HG03565 (cell line): ENCODE measurements at regions not wholly inside any gene's neighbourhood (a gene's known extent, or its start where the extent isn't known, plus 50 kb on each side); places are given as distances from the start of the nearest gene placed in this dataset.
A peak's percentile ranks its signal among the peaks of the same experiment; 100 is the strongest.

Experiments
- ATAC-seq: cut with Tn5 transposase; IDR thresholded peaks from one replicate; pipeline ENCODE4 v1.9.1; 2021; ENCODE audit warnings: mild to moderate bottlenecking, moderate library complexity; ENCODE audit not compliant: unreplicated experiment

DNA sequence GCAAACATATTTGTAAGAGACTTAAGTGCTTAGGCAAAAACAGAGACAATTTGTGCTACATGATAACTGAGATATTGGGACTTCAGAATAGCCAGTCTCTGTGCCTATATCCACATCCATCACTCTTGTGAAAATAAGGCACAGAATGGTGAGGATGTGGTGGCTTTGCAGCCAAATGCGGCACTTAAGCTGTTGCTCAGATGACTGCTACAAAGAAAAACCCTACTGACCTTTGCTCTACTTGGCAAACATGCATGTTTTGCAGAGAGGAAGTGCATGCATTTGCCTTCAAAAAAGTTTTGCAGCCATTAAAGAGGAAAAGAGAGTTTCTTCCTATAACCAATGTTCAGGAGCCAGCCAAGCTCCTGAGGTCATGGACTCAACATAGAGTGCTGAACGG is 675.0 kb upstream of the KIRREL3 start:
- no peak for ATAC-seq

DNA sequence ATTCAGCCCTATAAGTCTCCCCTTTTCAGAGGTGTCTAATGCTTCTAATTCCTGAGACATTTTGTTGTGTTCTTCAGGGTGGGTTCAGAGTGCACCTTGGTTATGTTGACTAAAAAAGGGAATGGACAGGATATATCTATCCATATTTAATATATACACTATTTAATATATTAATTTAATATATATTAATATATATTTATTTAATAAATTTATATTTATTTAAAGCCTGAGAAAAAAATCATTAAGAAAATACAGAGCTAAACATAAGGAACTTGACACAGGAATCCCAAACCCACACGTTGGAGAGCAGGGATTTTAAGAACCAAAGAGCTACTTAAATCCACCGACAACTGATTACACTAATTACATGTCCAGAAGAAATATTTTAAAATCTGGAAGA is 674.2 kb upstream of the KIRREL3 start:
- no peak for ATAC-seq

DNA sequence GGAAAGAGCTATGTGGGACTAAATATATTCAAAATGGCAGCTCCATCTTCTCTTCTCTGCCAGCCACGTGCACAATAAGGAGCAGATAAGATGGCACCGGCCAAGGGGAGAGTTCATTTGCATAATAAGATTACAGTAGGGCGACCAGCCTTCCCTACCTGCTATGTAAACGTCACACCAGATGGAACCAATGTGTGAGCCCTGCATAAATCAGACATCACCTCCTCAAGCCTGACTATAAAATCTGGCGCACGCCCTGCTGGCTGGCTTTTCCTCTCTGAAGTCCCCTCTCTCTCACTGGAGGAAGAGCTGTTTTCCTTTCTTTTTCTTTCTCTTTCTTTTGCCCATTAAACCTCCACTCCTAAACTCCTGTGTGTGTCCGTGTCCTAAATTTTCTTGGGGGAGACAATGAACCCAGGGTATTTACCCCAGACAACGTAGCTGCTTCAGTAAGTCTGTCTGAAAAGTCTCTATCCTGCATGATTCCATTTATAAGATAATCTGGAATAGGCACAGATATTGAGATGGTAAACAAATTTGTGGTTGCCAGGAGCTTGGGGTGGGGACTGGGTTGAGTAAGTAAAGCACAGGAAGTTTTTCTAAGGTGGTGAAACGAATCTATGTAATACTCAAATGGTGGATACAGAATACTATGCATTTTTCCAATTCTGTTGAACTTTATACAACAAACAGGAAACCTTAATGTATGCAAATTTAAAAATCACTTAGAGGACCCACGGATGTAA is 670.0 kb upstream of the KIRREL3 start:
- ATAC-seq = no peak

DNA sequence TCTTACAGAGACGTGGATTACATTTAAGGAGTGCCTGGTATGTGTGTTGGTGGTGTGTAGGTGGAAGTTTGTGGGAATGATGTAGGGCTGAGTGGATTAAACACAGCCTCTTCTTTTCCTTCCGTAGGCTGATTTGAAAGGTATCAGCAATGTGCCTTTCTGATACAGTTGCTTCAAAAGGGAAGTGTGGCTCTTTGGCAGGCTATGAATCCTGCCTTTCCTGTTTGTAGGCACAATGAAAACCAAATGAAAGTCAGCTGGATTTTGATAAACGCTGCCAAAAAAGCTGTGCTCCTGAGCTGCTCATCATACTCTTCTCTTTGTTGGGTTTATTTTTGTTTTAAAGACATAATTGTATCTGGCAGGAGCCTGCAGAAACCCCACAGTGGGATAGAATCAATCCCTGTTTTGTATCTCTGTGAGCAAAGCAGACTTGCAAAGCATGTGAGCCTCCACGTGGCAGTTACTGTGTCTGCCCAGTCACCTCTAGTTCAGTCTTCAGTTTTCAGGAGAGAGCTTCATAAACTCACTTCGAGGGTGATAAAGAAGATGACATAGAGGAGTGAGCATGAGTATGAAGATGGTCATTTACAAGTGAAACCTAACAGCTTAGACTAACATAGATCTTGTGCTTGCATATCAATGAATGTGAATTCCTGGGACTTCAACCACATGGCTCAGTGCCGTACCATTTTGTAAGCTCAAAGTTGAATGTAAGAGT is 655.7 kb upstream of the KIRREL3 start:
- ATAC-seq = no peak

DNA sequence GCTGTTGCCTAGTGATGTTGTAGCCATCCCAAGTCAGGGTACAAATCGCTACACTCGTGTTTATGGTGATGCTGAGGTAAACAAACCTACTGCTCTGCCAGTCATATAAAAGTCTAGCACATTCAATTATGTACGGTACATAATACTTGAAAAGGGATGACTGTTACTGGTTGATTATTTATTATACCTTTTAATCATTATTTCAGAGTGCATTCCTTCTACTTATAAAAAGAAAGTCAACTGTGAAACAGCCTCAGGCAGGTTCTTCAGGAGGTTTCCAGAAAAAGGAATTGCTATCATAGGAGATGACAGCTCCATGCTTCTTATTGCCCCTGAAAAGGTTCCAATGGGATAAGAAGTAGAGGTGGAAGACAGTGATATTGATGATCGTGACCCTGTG is 652.5 kb upstream of the KIRREL3 start:
- ATAC-seq = no peak

DNA sequence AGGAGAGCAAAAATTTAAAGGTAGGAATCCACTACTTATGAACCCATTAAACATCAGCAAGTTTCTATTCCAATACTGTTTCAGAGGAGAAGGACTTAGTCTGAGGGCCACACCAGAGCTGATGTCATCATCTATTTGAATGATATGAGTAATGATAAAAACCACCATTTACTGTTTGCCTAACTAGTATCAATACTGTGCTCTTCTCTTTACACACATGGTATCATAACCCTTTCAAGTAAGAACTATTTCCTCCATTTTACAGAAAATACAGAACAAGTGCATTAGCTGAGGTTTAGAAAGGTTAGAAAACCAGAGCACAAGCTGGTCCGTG is 651.3 kb upstream of the KIRREL3 start:
- ATAC-seq = peak; percentile 54

DNA sequence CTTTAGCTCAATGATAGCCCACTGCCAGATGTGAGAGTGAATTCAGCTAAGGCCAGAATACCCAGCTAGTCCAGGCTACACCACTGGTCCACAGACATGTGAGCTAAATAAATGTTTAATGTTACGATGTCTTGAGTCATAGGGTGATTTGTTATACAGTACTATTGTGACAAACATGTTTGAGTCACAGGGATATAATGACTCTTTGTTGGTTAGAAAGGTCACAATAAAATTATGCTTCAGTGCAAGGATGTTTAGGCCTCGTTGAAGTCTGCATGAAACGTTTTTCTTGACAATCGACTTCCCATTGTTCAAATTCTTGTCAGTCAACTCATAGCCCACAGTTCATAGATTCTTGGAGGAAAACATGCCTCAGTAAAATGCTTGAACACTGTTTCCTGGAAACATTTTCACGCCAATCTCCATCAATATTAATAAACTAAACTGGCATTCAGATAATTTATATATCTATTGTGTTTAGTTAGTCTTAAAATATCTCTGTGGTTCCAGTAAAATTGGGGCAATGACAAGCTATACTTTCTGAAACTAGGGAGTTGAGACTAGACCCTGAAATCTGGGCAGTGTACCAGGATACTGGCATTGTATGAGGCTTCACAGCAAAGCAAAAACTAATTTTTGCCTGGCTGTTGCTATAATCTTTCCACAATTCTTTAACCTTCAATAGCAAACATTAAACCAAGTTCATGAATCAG is 650.8 kb upstream of the KIRREL3 start:
- ATAC-seq = no peak

DNA sequence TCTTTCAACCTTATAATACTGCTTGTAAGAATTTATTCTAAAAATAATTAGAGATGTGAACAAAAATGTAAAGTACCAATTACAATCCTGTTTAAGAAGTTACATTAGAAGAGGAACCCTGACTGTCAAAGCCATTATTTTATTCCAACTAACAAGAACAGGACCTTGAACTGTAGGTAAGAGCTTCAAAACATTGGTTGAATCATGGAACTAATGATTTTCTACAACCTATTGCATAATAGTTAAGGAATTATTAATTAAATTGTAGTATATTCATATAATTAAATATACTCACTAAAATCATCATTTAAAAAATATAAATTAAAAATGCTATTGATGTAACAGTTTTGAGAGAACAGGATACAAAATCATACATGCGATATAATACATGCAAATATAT is 649.4 kb upstream of the KIRREL3 start:
- no peak for ATAC-seq

DNA sequence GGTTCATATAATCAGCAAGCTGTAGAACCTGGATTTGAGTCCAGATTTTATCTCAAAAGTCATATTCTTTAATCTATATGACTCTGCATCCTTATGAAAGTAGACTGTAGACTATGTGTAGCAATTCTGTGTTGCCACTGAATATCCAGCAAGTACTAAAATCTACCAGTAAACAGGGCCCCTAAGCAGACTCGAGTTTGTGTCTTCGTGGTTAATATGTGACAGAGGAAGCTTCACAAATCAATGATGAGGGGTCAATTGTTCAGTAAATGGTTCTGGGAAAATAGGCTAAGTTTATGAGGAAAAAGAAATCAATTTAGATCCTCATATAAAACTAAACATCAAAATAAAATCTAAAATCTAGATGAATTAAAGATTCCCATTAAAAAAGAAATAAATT is 648.5 kb upstream of the KIRREL3 start:
- no peak for ATAC-seq

DNA sequence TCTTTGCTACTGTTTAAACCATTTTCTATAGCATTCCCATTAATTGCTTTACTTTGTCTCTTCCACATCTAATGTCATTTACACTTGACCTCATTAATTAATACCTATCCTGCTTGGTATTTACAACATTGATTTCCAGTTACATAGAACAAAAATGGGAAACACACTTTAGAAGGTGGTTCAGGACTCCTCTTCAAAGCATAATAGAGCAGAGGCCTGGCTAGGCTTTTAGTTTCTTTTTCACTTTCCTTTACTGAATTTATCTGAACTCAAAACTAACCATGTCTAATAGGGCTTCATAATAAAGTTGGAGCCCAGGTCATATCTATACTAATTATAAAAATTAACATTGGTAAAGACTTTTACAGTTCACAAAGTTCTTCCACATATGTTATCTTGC is 648.0 kb upstream of the KIRREL3 start:
- ATAC-seq = no peak

DNA sequence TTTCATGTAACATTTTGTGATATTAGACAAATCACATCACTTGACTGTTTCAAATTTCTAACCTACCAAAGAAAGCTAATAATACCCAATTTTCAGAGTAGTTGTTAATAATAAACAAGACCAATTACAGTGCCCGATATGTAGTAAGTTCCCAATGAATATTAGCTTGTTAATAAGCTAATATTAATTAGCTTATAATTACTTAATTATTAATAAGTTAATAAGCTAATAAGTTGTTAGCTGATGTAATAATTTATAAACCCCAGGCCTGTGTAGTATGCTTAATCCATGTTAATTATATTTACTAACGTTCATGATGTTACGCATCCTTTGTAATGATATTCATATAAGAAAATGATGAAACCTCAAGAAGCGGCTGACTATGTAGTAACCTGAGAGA is 643.8 kb upstream of the KIRREL3 start:
- ATAC-seq = no peak

DNA sequence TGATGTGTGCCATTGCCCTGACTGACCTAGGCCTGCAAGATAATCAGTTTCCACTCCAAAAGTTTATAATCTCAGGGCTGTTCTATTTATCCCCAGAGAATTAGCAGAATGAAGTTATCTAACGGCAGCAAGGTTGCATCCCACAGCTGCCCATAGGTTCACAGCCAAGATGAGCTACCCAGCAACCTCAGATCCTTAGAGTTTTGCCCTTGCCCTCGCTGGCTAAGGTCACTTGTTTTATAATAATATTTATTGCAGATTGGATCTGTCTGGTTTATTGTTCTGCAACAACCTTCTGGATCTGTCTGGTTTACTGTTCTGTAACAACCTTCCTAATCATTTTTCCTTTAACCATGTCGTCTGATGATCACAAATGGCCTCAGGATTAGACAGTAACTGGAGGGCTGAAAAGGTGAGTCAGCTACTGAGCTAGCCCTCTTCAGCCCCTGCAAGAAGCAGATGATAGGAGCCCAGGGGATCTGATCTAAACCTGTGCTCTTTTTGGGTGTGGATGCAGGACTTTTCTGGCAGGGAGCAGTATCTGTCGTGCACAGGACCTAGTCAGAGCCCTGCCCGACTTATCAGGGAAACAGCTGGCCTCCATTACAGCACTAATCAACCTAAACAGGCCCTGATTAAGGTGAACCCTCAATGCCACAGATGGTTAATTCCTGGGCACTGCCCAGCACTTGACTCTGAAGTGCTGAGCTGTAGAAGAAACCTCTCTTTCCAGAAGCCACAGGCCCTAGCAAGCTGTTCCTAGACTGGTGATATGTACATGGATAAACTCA is 642.9 kb upstream of the KIRREL3 start:
- no peak for ATAC-seq

DNA sequence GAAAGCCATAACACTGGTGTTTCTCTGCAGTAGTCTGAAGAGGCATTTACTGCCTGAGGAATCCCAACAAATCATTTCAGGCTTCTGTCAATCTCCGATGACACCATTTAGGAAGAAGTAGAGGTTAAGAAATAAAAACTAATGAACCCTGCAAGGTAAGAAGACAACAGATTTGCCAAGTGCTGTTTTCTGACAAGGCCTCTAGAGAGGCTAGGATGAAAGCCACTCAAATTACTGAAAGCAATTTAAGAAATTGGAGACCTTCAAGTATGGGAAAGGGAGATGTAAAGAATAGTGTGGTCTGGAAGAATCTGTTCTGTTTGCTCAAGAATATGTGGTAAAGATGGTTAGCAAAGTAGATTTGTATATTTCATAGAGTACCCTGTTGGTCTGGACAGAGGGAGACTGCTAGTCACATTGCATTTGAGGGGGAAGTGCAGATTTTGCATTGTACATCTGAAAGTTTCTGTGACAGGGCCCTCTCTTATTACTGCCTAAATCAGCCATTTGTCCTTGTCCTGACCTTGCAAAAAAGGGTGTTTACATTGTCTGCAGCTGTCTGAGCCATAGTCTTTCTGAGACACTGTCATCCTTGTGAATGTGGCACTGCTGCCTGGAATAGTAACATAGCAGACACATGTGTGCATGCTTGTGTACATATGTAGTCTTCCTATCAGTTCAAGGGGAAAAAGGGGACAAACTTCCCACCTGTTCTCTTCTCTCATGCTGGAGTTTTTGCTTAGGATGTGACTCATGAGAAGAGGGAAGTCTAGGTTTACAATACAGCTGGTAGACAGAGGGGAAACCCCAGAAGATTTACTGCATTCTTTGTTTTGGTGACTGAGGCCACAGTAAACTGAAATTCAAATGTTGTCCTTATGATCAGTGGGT is 640.2 kb upstream of the KIRREL3 start:
- no peak for ATAC-seq

DNA sequence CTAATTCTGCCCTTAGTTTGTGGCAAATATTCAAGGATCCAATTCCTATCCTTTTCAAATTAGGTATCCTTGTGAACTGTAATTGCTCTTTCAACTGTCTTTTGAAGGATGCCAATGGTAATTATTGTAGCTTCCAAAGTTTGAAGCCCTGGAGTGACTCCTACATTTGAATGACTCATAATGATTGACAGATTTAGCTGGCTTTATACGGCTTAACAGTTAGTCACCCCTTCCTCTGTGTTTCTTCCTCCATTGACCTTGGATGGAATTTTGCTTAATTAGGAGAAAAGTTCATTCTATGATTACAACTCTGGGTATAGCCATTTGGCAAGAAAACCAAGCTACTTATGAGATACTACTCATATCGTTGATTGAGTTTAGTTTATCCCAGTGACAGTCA is 639.3 kb upstream of the KIRREL3 start:
- no peak for ATAC-seq

DNA sequence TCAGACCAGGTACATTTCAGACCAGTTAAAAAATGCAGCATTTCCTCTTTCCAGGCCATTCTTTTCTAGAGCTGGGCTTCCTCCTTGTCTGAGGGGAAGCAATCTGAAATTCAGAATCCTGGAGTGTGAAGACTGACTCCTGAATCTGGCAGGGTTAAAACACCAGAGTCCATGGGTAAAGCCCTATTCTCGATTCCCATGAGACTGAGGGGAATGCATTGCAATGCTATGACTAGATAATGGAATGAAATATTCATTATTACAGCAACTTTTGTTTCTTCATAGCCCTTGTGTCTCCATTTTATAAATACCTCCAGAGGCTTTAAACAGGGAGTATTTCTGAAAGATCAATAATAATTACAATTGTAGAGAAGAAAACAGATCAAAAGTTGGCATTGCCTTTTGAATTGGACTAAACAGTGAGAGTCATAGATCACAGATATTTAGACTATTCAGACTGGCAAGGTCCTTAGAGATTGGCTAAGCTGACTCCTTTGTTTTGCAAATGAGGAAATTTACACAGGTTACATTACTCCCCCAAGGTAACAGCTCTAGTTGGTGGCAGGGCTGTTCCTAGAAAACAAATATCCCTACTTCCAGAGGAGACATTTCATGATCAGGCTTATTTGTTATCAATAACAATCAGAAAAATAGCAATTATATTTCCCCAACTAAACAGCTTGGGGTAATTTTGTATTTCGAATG is 632.6 kb upstream of the KIRREL3 start:
- ATAC-seq = no peak

DNA sequence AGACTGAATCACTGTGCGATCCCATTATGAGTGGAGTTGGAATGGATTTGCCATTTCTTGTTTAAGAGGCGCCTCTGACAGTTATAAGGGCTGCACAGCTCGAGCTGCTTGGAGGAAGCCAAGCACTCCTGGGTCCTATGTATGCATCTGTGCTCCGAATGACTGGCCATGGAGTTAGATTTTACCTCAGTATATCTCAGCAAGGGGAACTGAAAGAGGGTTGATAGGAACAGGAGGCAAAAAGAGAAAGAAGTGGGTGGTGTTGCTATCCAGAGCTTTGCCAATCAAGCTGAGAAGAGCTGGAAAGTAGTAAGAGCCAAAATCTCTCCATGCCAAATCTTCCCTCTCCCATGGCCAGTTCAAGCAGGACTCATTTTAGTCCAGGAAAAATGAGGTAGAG is 632.0 kb upstream of the KIRREL3 start:
- ATAC-seq = no peak

DNA sequence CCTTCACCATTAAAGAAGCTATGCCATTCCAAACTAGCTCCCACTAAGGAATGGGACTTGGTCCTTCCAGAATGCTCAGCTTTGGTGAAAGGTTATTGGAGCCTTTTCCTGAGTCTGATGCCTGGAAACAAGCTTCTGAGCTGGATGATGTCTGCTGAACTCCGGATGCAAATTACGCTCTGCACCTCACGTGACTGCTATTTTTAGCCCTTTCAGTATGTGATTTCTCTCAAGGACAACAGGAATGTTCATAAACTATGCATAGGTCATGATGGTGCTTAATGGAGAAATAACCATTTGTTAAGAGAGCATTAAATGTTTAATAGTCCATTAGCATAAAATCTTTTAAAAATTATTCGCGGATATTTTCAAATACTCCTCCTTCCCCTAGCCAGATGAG is 631.4 kb upstream of the KIRREL3 start:
- ATAC-seq = no peak

DNA sequence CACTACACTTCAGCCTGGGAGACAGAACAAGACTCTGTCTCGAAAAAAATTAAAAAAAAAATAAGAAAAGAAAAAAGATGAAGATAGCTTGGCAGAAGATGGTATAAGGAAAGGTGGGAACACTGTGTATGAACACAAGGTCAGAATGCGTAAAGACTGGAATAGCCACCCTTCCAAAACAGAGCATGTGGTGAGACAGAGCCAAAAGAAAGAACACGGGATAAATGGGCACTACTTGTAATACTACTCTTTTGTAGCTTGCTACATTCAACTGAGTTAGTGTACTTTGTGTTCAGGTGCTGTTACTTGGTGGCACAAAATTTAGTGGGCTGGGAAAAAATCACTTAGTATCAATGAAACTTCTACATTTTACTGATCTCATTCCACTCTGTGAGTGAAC is 628.6 kb upstream of the KIRREL3 start:
- no peak for ATAC-seq

DNA sequence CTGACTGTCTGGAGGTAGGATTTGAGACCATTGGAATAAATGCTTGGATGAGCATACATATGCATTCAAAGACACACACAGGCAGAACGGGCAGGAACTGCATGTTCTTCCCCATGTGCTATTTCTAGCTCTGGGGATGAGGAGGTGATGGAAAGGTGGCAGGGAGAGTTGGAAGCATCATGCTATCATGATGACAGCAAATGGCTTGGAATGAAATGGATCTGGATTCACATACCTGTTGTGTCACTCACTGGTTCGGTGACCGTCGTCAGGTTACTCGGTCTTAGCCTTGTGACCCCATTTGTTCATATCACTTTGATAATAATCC is 627.9 kb upstream of the KIRREL3 start:
- no peak for ATAC-seq
